Kasumi-1 (cell line): ENCODE measurements at regions not wholly inside any gene's neighbourhood (a gene's known extent, or its start where the extent isn't known, plus 50 kb on each side); places are given as distances from the start of the nearest gene placed in this dataset.

Experiments used
- DNase-seq, 2 experiments: peaks; one replicate each; lab custom pipeline; 2025; lab: John Stamatoyannopoulos, UW

- no peak for DNase-seq
Measured at GRCh38 chr7:52980129-52980528, 55.3 kb upstream of the POM121L12 start.

GRCh38 chr7:52973126-52973525 lies 62.3 kb upstream of the POM121L12 start:
- no peak for DNase-seq

GRCh38 chr7:52962402-52963076 lies 72.9 kb upstream of the POM121L12 start:
- DNase-seq = no peak

DNA sequence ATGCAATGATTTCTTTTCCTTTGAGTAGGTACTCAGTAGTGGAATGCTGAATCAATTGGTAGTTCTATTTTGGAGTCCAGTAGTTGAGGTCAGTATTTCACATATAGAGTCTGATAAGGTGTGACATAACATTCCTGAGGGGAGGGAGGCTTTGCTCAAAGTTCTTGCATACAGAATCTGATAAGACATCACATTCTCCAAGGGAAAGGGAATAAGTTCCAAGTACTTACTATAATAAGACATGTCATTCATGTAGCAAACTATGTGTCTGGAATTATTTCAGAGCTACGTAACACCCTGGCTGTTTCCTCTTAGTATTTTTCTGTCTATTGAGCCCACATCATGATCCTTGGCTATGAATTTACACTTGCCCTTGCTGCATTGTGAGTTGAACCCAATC lies 74.3 kb upstream of the POM121L12 start:
- no peak for DNase-seq

DNA sequence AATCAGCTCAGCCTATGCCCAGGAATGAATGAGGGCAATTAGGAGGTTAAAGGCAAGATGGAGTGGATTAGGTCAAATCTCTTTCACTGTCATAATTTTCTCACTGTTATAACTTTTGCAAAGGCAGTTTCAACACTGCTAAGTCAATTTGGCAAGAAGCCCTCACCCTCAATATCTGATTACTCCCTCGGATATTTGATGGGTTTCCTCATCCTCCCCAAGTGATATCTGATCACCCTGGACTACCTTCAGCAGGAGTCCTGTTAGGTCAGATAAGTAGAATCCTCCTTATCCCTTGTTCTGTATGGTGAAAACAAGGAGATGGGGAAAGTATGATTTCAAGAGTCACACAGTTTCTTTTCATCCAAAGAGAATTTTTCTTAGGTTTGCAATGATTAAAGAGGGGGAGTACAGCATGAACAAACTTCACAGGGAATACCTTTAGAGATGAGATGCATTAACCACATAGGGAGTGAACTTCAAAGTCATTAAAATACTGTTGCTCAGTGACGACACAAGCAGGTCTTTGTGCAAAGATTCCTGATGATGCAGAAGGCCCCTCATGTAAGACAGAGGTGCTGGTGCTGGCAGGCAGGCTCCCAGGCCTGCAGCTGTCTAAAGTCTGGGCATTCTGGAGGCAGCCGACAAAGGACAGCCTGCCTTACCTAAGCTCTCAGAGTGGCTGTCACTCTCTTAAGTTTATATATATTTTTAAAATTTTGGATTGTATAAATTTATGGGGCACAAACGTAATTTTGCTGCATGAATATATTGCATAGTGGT lies 75.4 kb upstream of the POM121L12 start:
- DNase-seq = no peak

DNA sequence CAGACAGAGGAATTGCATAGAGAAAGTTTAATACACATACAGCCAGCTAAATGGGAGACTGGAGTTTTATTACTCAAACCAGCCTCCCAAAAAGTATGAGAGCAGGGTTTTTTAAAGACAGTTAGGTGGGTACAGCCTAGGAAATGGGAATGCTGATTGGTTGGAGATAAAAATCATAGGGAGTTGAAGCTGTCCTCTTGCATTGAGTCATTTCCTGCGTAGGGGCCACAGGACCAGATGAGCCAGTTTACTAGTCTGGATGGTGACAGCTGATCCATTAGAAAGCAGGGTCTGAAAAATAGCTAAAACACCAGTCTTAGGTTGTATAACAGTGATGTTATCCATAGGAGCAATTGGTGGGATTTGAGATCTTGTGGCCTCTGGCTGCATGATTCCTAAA lies 76.1 kb upstream of the POM121L12 start:
- peak; percentile 25 to 27 for DNase-seq

- no peak for DNase-seq
Measured at GRCh38 chr7:52958621-52959140, 76.8 kb upstream of the POM121L12 start.

- DNase-seq = no peak
Measured at GRCh38 chr7:52956379-52956915, 79.0 kb upstream of the POM121L12 start.

GRCh38 chr7:52955522-52955921 lies 79.9 kb upstream of the POM121L12 start:
- no peak for DNase-seq

DNA sequence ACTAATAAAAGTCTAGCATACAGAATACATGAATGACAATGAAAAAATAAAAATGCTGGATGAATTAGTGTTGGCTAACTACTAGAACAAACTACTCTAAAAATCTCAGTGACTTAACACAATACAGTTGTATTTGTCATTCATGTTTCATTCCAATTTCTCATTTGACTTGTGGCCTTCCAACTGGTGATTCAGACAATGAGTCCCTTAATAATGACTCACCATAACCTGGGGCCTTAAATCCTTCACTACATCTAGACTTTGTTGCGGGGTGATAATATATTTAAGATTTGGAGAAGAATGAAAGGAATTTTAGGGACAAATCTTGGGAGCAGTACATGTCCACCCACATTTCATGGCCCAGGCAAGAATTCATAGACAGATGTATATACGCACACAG lies 90.5 kb upstream of the POM121L12 start:
- DNase-seq = no peak

GRCh38 chr7:52940481-52940880 lies 95.0 kb upstream of the POM121L12 start:
- DNase-seq = no peak

GRCh38 chr7:52938455-52939133 lies 96.8 kb upstream of the POM121L12 start:
- DNase-seq = no peak

GRCh38 chr7:52936750-52937149 lies 98.7 kb upstream of the POM121L12 start:
- no peak for DNase-seq

DNA sequence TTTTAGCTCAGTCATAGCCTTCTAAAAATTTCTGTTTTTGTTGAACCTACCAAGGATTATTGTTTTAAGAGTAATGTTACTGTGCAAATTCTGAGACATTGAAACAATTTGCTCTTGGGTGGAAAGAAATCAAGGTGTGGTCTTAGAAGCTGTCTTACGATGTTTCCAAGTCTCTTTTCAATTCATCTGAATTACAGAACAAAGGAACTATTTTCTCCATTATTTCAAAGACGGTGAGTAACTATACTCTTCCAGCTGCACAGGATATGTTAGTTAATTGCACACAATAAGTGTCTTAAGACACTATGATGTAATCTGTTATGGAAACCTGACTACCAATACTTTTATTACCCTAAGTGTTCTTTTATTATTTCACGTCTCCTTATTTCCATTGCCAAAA lies 106.8 kb upstream of the POM121L12 start:
- DNase-seq = no peak

GRCh38 chr7:52925332-52925731 lies 110.1 kb upstream of the POM121L12 start:
- no peak for DNase-seq

DNA sequence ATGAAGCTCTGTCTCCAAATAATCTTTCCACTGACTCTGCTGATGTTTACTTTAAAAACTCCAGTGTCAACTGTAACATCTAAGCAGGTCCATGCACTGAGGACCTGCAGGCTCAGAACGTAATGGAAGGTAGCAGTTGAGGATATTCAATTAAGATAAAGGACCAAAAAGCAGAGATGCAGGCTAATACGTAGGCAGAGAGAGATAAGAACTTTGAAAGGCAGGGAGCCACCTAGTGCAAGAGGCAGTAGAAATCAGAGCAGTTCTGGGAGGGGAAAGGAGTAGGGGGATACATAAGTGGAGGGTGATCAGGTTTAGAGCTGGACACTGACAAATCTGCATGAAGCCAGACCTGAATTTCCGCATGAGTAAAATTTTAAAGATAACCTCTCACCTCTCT lies 114.5 kb upstream of the POM121L12 start:
- DNase-seq = no peak

GRCh38 chr7:52917982-52918578 lies 117.4 kb upstream of the POM121L12 start:
- DNase-seq = peak; percentile 22 to 44

GRCh38 chr7:52911795-52912194 lies 123.6 kb upstream of the POM121L12 start:
- no peak for DNase-seq

DNA sequence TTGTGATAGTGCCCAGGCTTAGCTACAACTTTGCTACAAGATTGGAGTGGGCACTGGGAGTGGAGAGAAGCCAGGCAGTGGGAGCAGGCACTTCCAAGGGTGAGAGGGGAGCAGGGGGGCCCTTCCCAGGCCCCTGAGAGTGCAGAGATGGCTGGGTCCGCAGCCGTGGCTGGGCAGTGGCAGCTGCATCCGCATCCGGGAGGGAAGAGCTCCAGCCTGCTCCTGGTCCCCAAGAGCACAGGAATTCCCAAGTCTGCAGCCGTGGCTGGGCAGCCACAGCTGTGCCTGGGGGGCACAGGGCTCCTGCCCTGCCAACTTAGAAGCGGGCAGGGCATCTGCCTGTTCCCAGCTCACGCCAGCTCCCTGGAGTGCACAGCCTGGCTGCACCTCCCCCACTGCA lies 124.1 kb upstream of the POM121L12 start:
- DNase-seq = no peak

GRCh38 chr7:52909935-52910334 lies 125.5 kb upstream of the POM121L12 start:
- DNase-seq = no peak

DNA sequence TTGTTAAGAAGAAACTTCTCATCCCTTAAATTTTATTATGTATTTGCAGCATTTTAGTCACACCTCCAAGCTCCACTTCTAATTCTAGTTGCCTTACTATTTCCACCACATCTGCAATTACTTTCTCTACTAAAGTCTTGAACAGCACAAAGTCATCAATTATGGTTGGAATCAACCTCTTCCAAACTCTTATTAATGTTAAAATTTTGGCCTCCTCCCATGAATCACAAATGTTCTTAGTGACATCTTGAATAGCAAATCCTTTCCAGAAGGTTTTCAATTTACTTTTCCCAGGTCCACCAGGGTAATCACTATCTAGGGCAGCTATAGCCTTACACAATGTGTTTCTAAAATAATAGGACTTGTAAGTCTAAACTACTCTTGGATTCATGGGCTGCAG lies 126.3 kb upstream of the POM121L12 start:
- DNase-seq = no peak

DNA sequence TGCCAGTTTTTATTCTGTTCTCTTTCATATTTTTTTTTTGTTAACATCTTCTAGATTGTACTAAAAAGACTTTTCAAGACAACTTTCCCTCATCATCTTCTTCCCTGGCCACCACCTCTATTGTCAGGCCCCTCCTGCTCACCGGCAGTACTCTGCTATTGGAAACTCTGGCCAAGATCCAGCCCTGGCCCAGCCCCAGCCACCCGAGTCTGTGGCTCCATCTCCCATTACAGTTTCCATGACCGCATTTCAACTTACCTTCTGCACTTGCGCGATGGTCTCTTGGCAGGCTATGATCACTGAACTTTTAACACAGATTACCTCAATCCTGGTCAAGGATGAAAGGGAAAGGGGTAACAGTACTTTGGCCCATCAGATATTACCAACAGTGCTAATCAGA lies 137.7 kb upstream of the POM121L12 start:
- no peak for DNase-seq
